ENCODE measurements at regions not wholly inside any gene's neighbourhood (a gene's known extent, or its start where the extent isn't known, plus 50 kb on each side); places are given as distances from the start of the nearest gene placed in this dataset.

DNA sequence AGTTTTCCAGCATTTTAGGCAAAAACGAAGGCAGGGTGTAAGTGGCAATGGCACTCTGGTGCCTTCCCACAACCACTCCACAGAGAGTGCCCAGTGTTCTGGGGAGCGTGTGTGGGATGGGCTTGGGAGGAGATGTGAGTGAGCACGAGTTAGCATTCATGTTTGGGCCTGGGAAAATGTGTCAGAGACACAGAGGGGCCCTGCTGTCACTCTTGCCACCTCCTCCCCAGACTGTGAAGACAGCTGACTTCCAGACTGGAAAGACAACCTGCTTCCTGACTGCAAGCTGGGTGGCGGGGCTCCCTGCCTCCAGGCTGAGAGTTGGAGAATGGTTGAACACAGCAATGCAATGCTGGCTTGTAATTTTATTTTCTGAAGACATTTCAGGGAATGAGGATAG, 454.5 kb upstream of the ZMIZ1 start:
- ChIA-PET CTCF (no interaction called here), POLR2A (no interaction called here)
- Histone ChIP-seq H3K9me3 (ENCODE audit: control insufficient read depth, insufficient read depth, low read length) (no peaks in the 10 kb centered on the region; the same call in none of the 2 replicates), H3K4me3 (ENCODE audit: low read depth, low read length) (no peak overlapping the region), H3K27me3 (ENCODE audit: control insufficient read depth, insufficient read depth, low read length) (peaks cover 35% of the 10 kb centered on the region), H3K27ac (ENCODE audit: low read depth, low read length) (no peak overlapping the region)
- DNase-seq (ENCODE audit: low read depth, low spot score) = no peak
- TF ChIP-seq, protein P1, sequence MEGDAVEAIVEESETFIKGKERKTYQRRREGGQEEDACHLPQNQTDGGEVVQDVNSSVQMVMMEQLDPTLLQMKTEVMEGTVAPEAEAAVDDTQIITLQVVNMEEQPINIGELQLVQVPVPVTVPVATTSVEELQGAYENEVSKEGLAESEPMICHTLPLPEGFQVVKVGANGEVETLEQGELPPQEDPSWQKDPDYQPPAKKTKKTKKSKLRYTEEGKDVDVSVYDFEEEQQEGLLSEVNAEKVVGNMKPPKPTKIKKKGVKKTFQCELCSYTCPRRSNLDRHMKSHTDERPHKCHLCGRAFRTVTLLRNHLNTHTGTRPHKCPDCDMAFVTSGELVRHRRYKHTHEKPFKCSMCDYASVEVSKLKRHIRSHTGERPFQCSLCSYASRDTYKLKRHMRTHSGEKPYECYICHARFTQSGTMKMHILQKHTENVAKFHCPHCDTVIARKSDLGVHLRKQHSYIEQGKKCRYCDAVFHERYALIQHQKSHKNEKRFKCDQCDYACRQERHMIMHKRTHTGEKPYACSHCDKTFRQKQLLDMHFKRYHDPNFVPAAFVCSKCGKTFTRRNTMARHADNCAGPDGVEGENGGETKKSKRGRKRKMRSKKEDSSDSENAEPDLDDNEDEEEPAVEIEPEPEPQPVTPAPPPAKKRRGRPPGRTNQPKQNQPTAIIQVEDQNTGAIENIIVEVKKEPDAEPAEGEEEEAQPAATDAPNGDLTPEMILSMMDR (IDR thresholded peaks at IDR 0.05; ENCODE audit: low read depth, low read length) = no peak

DNA sequence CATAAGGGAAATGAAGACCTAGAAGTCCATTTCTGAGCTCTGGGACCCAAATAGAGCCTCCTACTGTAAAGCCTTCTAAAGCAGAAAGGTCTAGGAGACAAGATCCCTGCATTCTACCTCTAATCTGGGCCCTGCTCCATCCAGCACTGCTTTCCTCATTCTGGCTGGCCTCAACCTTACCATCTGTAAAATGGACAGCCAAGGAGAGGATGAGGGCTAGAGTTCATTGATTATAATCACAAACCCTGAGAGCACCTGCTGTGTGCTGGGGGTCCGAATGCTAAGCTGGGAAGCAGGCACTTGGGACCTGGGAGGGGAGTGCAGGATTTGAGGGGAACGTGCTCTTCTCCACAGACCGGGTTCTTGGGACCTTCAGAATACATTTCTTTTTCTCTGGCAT, 454.0 kb upstream of the ZMIZ1 start:
- Histone ChIP-seq H3K27me3 (ENCODE audit: control insufficient read depth, insufficient read depth, low read length) (peaks cover 37% of the 10 kb centered on the region), H3K9me3 (ENCODE audit: control insufficient read depth, insufficient read depth, low read length) (no peaks in the 10 kb centered on the region; the same call in none of the 2 replicates), H3K27ac (ENCODE audit: low read depth, low read length) (no peak overlapping the region), H3K4me3 (ENCODE audit: low read depth, low read length) (no peak overlapping the region)
- TF ChIP-seq, protein P1 (IDR thresholded peaks at IDR 0.05; ENCODE audit: low read depth, low read length) = no peak
- ChIA-PET CTCF (no interaction called here), POLR2A (no interaction called here)
- no peak for DNase-seq (ENCODE audit: low read depth, low spot score)

DNA sequence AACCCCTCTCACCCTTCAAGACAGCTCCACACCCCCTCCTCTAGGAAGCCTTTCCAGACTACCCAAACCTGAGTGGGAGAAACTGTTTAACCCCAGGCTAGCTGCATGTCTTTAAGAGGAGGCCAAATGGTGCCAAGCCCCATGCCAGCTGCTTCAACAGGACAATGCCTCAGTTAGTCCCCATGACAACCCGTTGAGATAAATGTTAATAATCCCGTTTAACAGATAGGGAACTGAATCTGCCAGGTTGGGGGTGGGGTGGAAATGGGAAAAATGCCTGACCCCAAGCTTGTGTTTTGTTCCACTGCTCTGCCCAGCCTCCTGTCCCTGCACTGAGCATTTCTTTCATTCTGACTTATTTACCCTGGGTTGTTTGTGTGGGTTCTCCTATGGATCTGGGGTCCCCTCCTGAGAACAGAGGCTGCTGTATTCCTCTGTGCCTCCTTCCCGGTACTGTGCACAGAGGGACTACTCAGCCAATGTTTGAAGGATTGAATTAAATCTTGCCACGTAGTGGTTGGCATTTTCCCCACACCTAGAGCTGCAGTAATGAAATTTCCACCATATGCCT, 452.6 kb upstream of the ZMIZ1 start:
- CTCF ChIA-PET = no interaction called here
- TF ChIP-seq, protein P1 (IDR thresholded peaks at IDR 0.05; ENCODE audit: low read depth, low read length) = no peak
- Histone ChIP-seq H3K9me3 (ENCODE audit: control insufficient read depth, insufficient read depth, low read length) (no peaks in the 10 kb centered on the region; the same call in 1 of the 2 replicates), H3K27me3 (ENCODE audit: control insufficient read depth, insufficient read depth, low read length) (peaks cover 38% of the 10 kb centered on the region), H3K27ac (ENCODE audit: low read depth, low read length) (no peak overlapping the region), H3K4me3 (ENCODE audit: low read depth, low read length) (no peak overlapping the region)
- POLR2A ChIA-PET = no interaction called here
- no peak for DNase-seq (ENCODE audit: low read depth, low spot score)

DNA sequence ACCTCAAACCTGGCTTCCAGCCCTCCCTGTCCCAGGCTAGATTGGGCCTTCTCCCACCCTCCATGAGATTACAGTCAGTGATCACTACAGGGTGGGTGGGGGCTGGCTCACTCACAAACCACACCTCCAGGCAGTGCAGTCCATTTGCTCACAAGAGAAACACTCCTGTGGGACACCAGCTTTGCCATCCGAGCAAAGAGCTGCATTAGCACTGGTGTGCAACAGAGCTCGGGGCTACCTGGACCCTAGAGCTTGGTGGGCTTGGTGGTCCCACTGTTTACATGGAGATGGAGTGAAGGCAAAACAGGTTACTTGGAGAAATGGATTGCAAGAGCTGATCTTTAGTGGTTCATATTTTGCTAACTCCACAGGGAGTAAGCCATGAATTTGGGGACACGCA, 451.7 kb upstream of the ZMIZ1 start:
- ChIA-PET POLR2A (no interaction called here), CTCF (no interaction called here)
- Histone ChIP-seq H3K27me3 (ENCODE audit: control insufficient read depth, insufficient read depth, low read length) (peaks cover 37% of the 10 kb centered on the region), H3K4me3 (ENCODE audit: low read depth, low read length) (no peak overlapping the region), H3K9me3 (ENCODE audit: control insufficient read depth, insufficient read depth, low read length) (no peaks in the 10 kb centered on the region; the same call in 1 of the 2 replicates), H3K27ac (ENCODE audit: low read depth, low read length) (no peak overlapping the region)
- TF ChIP-seq, protein P1 (IDR thresholded peaks at IDR 0.05; ENCODE audit: low read depth, low read length) = no peak
- no peak for DNase-seq (ENCODE audit: low read depth, low spot score)

DNA sequence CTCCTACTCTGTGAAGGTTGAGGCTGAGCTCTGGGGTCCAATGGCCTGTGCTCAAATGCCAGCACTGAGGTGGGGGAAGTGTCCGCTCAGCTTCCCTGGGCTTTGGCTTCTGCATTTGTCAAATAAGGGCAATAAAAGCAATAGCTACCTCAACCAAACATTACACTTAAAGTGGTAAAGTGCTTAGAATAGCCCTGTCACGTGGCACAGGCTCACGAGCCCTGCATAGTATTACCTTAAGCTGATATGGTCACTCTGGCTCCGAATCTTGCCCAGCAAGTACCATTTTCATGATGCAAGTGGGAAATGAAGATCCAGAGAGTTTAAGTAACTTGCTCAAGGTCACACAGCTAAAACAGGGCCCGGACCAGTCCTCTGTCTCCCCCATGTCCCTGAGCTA, 451.1 kb upstream of the ZMIZ1 start:
- TF ChIP-seq, protein P1 (IDR thresholded peaks at IDR 0.05; ENCODE audit: low read depth, low read length) = no peak
- Histone ChIP-seq H3K27me3 (ENCODE audit: control insufficient read depth, insufficient read depth, low read length) (peaks cover 33% of the 10 kb centered on the region), H3K9me3 (ENCODE audit: control insufficient read depth, insufficient read depth, low read length) (no peaks in the 10 kb centered on the region; the same call in 1 of the 2 replicates), H3K4me3 (ENCODE audit: low read depth, low read length) (no peak overlapping the region), H3K27ac (ENCODE audit: low read depth, low read length) (no peak overlapping the region)
- POLR2A ChIA-PET = no interaction called here
- CTCF ChIA-PET = no interaction called here
- DNase-seq (ENCODE audit: low read depth, low spot score) = no peak
